Daoy (cell line): ENCODE measurements at regions not wholly inside any gene's neighbourhood (a gene's known extent, or its start where the extent isn't known, plus 50 kb on each side); places are given as distances from the start of the nearest gene placed in this dataset.
"Not testable (repeated sequence)": the region's sequence is repeated elsewhere in the genome, so short reads cannot be mapped to it uniquely, and the experiment has no call there.

Experiments
- DNase-seq: peaks from one replicate; pipeline ENCODE4 v3.0.0-alpha.2; 2015; ENCODE audit warnings: low read depth

- no peak for DNase-seq
Observed at GRCh38 chr12:87679251-87679650, 349.9 kb downstream of the C12orf50 start.

GRCh38 chr12:87678453-87678852 lies 350.7 kb downstream of the C12orf50 start:
- no peak for DNase-seq

- DNase-seq = peak; percentile 4
Observed at GRCh38 chr12:87676731-87677130, 352.5 kb downstream of the C12orf50 start.

GRCh38 chr12:87671757-87672156 lies 357.4 kb downstream of the C12orf50 start:
- DNase-seq = peak; percentile 26

GRCh38 chr12:87670448-87670847 lies 358.8 kb downstream of the C12orf50 start:
- DNase-seq = no peak

GRCh38 chr12:87667378-87667777 lies 361.8 kb downstream of the C12orf50 start:
- DNase-seq = no peak

GRCh38 chr12:87661786-87662377 lies 367.3 kb downstream of the C12orf50 start:
- peak; percentile 3 for DNase-seq

GRCh38 chr12:87660987-87661774 lies 368.0 kb downstream of the C12orf50 start:
- no peak for DNase-seq

GRCh38 chr12:87660291-87660690 lies 368.9 kb downstream of the C12orf50 start:
- no peak for DNase-seq

- DNase-seq = no peak
Observed at GRCh38 chr12:87656311-87656710, 372.9 kb downstream of the C12orf50 start.

GRCh38 chr12:87651670-87652425 lies 377.4 kb downstream of the C12orf50 start:
- DNase-seq = no peak

- no peak for DNase-seq
Observed at GRCh38 chr12:87642245-87642644, 387.0 kb downstream of the C12orf50 start.

GRCh38 chr12:87618199-87618598 lies 411.0 kb downstream of the C12orf50 start:
- DNase-seq = no peak

GRCh38 chr12:87612996-87613395 lies 416.2 kb downstream of the C12orf50 start:
- no peak for DNase-seq

- DNase-seq = no peak
Observed at GRCh38 chr12:87608321-87608720, 420.9 kb downstream of the C12orf50 start.

- DNase-seq = no peak
Observed at GRCh38 chr12:87603727-87604126, 425.5 kb downstream of the C12orf50 start.

GRCh38 chr12:87599459-87599858 lies 429.7 kb downstream of the C12orf50 start:
- DNase-seq = no peak

- no peak for DNase-seq
Observed at GRCh38 chr12:87597114-87597513, 432.1 kb downstream of the C12orf50 start.

GRCh38 chr12:87596636-87597035 lies 432.6 kb downstream of the C12orf50 start:
- DNase-seq = no peak

- DNase-seq = no peak
Observed at GRCh38 chr12:87596134-87596533, 433.1 kb downstream of the C12orf50 start.

GRCh38 chr12:87585882-87586557 lies 443.2 kb downstream of the C12orf50 start:
- no peak for DNase-seq

- DNase-seq = not testable (repeated sequence)
Observed at GRCh38 chr12:87579091-87579490, 450.1 kb downstream of the C12orf50 start.
